HepG2 (cell line): ENCODE measurements at regions not wholly inside any gene's neighbourhood (a gene's known extent, or its start where the extent isn't known, plus 50 kb on each side); places are given as distances from the start of the nearest gene placed in this dataset.

Experiments used
- AGO2 ChIP-seq: fragments of 200-400 bp; formaldehyde crosslinking; optimal IDR thresholded peaks from 2 replicates; pipeline ENCODE3; 2017; ENCODE audit warnings: mild to moderate bottlenecking, low read depth, low read length, moderate library complexity
- ATF6 ChIP-seq: sonication (generic); formaldehyde crosslinking; conservative IDR thresholded peaks from 2 replicates; pipeline ENCODE4 v1.4.0; 2020; ENCODE audit warnings: missing genetic modification reagents
- KLF15 ChIP-seq: sonication (generic); formaldehyde crosslinking; IDR thresholded peaks from 2 replicates; pipeline ENCODE4 v1.8.1; 2023; ENCODE audit warnings: borderline replicate concordance, mild to moderate bottlenecking, inconsistent platforms, missing genetic modification reagents, mixed read lengths
- ZBTB21 ChIP-seq: sonication (generic); formaldehyde crosslinking; IDR thresholded peaks from 2 replicates; pipeline ENCODE4 v1.4.0; 2020; ENCODE audit warnings: missing genetic modification reagents
- ZNF121 ChIP-seq: sonication (generic); formaldehyde crosslinking; IDR thresholded peaks from 2 replicates; pipeline ENCODE4 v1.5.0; 2020; ENCODE audit warnings: mild to moderate bottlenecking, missing genetic modification reagents
- ZNF251 ChIP-seq: sonication (generic); formaldehyde crosslinking; IDR thresholded peaks from 2 replicates; pipeline ENCODE4 v1.9.0; 2021; ENCODE audit warnings: mild to moderate bottlenecking, missing genetic modification reagents
- ZNF747 ChIP-seq: sonication (generic); formaldehyde crosslinking; IDR thresholded peaks from 2 replicates; pipeline ENCODE4 v1.8.1; 2023; ENCODE audit warnings: missing genetic modification reagents, mild to moderate bottlenecking, borderline replicate concordance
- ZNF83 ChIP-seq: sonication (generic); formaldehyde crosslinking; IDR thresholded peaks from 2 replicates; pipeline ENCODE4 v1.4.0; 2020; ENCODE audit warnings: missing genetic modification reagents, mild to moderate bottlenecking, borderline replicate concordance
- ZNF850 ChIP-seq: sonication (generic); formaldehyde crosslinking; conservative IDR thresholded peaks from 2 replicates; pipeline ENCODE4 v1.9.0; 2021; ENCODE audit warnings: mild to moderate bottlenecking, missing genetic modification reagents
- TF ChIP-seq, protein P1 (sequence below): sonication (generic); formaldehyde crosslinking; IDR thresholded peaks from 2 replicates; pipeline ENCODE4 v1.4.0; 2020; ENCODE audit warnings: missing genetic modification reagents, borderline replicate concordance
- TF ChIP-seq, protein P2 (sequence below): sonication (generic); formaldehyde crosslinking; IDR thresholded peaks from 2 replicates; pipeline ENCODE4 v1.4.0; 2020; ENCODE audit warnings: missing genetic modification reagents
- TF ChIP-seq, protein P3 (sequence below): fragments of 450-650 bp; IDR thresholded peaks from 2 replicates; pipeline ENCODE4 v1.6.1; 2017

GRCh38 chr14:55848964-55849363 lies 269.0 kb downstream of the KTN1 start (continued):
- TF ChIP-seq, protein P1, sequence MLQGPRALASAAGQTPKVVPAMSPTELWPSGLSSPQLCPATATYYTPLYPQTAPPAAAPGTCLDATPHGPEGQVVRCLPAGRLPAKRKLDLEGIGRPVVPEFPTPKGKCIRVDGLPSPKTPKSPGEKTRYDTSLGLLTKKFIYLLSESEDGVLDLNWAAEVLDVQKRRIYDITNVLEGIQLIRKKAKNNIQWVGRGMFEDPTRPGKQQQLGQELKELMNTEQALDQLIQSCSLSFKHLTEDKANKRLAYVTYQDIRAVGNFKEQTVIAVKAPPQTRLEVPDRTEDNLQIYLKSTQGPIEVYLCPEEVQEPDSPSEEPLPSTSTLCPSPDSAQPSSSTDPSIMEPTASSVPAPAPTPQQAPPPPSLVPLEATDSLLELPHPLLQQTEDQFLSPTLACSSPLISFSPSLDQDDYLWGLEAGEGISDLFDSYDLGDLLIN (CRISPR knock-in tag) = no peak
- TF ChIP-seq AGO2 (no peak), KLF15 (CRISPR knock-in tag) (no peak), ZNF747 (no peak), ZNF850 (CRISPR knock-in tag) (no peak), ZNF251 (no peak), ZNF121 (no peak), ATF6 (CRISPR knock-in tag) (no peak), ZNF83 (no peak), ZBTB21 (CRISPR knock-in tag) (no peak)
- TF ChIP-seq, protein P2, sequence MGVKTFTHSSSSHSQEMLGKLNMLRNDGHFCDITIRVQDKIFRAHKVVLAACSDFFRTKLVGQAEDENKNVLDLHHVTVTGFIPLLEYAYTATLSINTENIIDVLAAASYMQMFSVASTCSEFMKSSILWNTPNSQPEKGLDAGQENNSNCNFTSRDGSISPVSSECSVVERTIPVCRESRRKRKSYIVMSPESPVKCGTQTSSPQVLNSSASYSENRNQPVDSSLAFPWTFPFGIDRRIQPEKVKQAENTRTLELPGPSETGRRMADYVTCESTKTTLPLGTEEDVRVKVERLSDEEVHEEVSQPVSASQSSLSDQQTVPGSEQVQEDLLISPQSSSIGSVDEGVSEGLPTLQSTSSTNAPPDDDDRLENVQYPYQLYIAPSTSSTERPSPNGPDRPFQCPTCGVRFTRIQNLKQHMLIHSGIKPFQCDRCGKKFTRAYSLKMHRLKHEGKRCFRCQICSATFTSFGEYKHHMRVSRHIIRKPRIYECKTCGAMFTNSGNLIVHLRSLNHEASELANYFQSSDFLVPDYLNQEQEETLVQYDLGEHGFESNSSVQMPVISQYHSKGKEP = no peak
- TF ChIP-seq, protein P3, sequence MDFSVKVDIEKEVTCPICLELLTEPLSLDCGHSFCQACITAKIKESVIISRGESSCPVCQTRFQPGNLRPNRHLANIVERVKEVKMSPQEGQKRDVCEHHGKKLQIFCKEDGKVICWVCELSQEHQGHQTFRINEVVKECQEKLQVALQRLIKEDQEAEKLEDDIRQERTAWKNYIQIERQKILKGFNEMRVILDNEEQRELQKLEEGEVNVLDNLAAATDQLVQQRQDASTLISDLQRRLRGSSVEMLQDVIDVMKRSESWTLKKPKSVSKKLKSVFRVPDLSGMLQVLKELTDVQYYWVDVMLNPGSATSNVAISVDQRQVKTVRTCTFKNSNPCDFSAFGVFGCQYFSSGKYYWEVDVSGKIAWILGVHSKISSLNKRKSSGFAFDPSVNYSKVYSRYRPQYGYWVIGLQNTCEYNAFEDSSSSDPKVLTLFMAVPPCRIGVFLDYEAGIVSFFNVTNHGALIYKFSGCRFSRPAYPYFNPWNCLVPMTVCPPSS = no peak
